Smooth muscle cell (in vitro differentiated cells): ENCODE measurements at regions not wholly inside any gene's neighbourhood (a gene's known extent, or its start where the extent isn't known, plus 50 kb on each side); places are given as distances from the start of the nearest gene placed in this dataset.

Source experiments
- DNase-seq: peaks from one replicate; lab custom pipeline; 2025; ENCODE audit not compliant: unreplicated experiment; lab: John Stamatoyannopoulos, UW
- H2AFZ ChIP-seq: fragments of 200-600 bp; sonication (generic); 2 replicates; pipeline ENCODE4 v1.6.0; 2016; ENCODE audit warnings: antibody characterized with exemption, low read depth, mild to moderate bottlenecking
- H3F3A ChIP-seq: fragments of 200-600 bp; sonication (generic); 2 replicates; pipeline ENCODE4 v1.6.0; 2017; ENCODE audit warnings: antibody characterized with exemption, low read depth
- H3K27ac ChIP-seq: fragments of 200-600 bp; sonication (generic); 2 replicates; pipeline ENCODE4 v1.5.1; 2016; ENCODE audit warnings: low read depth, mild to moderate bottlenecking
- H3K27me3 ChIP-seq: fragments of 200-600 bp; sonication (generic); 2 replicates; pipeline ENCODE4 v1.6.1; 2016; ENCODE audit warnings: low read depth, mild to moderate bottlenecking
- H3K36me3 ChIP-seq: fragments of 200-600 bp; sonication (generic); 2 replicates; pipeline ENCODE4 v1.5.1; 2016; ENCODE audit warnings: low read depth
- H3K4me1 ChIP-seq: fragments of 200-600 bp; sonication (generic); 2 replicates; pipeline ENCODE4 v1.5.1; 2016; ENCODE audit warnings: low read depth
- H3K4me2 ChIP-seq: fragments of 200-600 bp; sonication (generic); 2 replicates; pipeline ENCODE4 v1.6.0; 2016; ENCODE audit warnings: mild to moderate bottlenecking
- H3K4me3 ChIP-seq: fragments of 200-600 bp; sonication (generic); 2 replicates; pipeline ENCODE4 v1.5.1; 2016; ENCODE audit warnings: mild to moderate bottlenecking
- H3K79me2 ChIP-seq: fragments of 200-600 bp; sonication (generic); 2 replicates; pipeline ENCODE4 v1.6.0; 2016; ENCODE audit warnings: low read depth, mild to moderate bottlenecking
- H3K9ac ChIP-seq: fragments of 200-600 bp; sonication (generic); 2 replicates; pipeline ENCODE4 v1.6.0; 2016; ENCODE audit warnings: low read depth
- H3K9me3 ChIP-seq: fragments of 200-600 bp; sonication (generic); replicated peaks from 2 replicates; pipeline ENCODE4 v1.5.1; 2016; ENCODE audit warnings: low read depth
- H4K20me1 ChIP-seq: fragments of 200-600 bp; sonication (generic); 2 replicates; pipeline ENCODE4 v1.6.0; 2016; ENCODE audit warnings: low read depth
- CTCF ChIP-seq: fragments of 200-600 bp; sonication (generic); IDR thresholded peaks from 2 replicates; pipeline ENCODE4 v1.5.1; 2017; ENCODE audit warnings: borderline replicate concordance, mild to moderate bottlenecking, antibody characterized with exemption; ENCODE audit not compliant: insufficient read depth, poor library complexity, severe bottlenecking
- WGBS: methylation state at CpG from one replicate; pipeline ENCODE4 v1.1.7; 2016; ENCODE audit warnings: low lambda C conversion rate; 5-methylcytosine and 5-hydroxymethylcytosine counted together

- no peak for DNase-seq
- no peaks in the 10 kb centered on the region for H3K36me3 ChIP-seq
- no peaks in the 10 kb centered on the region for H3K27me3 ChIP-seq
- H3K27ac ChIP-seq, result no peak overlapping the region
- H4K20me1 ChIP-seq, result no peaks in the 10 kb centered on the region
- no peaks in the 10 kb centered on the region for H3K4me1 ChIP-seq
- no peaks in the 10 kb centered on the region for H3K9me3 ChIP-seq
- H2AFZ ChIP-seq, result no peak overlapping the region
- 91% methylated on average over 1 of the region's 1 CpG for WGBS
- H3K4me2 ChIP-seq, result no peak overlapping the region
- no peaks in the 10 kb centered on the region for H3F3A ChIP-seq
- no peak overlapping the region for H3K9ac ChIP-seq
- no peak for TF ChIP-seq CTCF
- no peaks in the 10 kb centered on the region for H3K79me2 ChIP-seq
- H3K4me3 ChIP-seq, result no peak overlapping the region
Observed at GRCh38 chr5:12360218-12360617, 456.0 kb upstream of the CTNND2 start.

- H3K27ac ChIP-seq, result no peak overlapping the region
- WGBS, result 88% methylated on average over 6 of the region's 6 CpGs
- no peak overlapping the region for H3K9ac ChIP-seq
- no peak for TF ChIP-seq CTCF
- H3F3A ChIP-seq, result no peaks in the 10 kb centered on the region
- no peaks in the 10 kb centered on the region for H3K36me3 ChIP-seq
- H2AFZ ChIP-seq, result no peak overlapping the region
- no peak for DNase-seq
- H3K4me2 ChIP-seq, result no peak overlapping the region
- H3K4me3 ChIP-seq, result no peak overlapping the region
- no peaks in the 10 kb centered on the region for H3K27me3 ChIP-seq
- no peaks in the 10 kb centered on the region for H3K4me1 ChIP-seq
- no peaks in the 10 kb centered on the region for H3K9me3 ChIP-seq
- H4K20me1 ChIP-seq, result no peaks in the 10 kb centered on the region
- H3K79me2 ChIP-seq, result no peaks in the 10 kb centered on the region
Observed at GRCh38 chr5:12358371-12359090, 454.3 kb upstream of the CTNND2 start.

- Histone ChIP-seq H3K4me3 (no peak overlapping the region), H4K20me1 (no peaks in the 10 kb centered on the region), H3K4me2 (no peak overlapping the region), H3K9me3 (no peaks in the 10 kb centered on the region), H3K27ac (no peak overlapping the region), H2AFZ (no peak overlapping the region), H3K4me1 (no peaks in the 10 kb centered on the region), H3K9ac (no peak overlapping the region), H3F3A (no peaks in the 10 kb centered on the region), H3K36me3 (no peaks in the 10 kb centered on the region), H3K79me2 (no peaks in the 10 kb centered on the region), H3K27me3 (no peaks in the 10 kb centered on the region)
- TF ChIP-seq CTCF, result no peak
- no peak for DNase-seq
- WGBS, result 81% methylated on average over 3 of the region's 3 CpGs
Observed at GRCh38 chr5:12357626-12358025, 453.4 kb upstream of the CTNND2 start.

- Histone ChIP-seq H3K36me3 (no peaks in the 10 kb centered on the region), H3K27ac (no peak overlapping the region), H3K79me2 (no peaks in the 10 kb centered on the region), H3K4me3 (no peak overlapping the region), H3K9me3 (no peaks in the 10 kb centered on the region), H3K9ac (no peak overlapping the region), H3F3A (no peaks in the 10 kb centered on the region), H3K27me3 (no peaks in the 10 kb centered on the region), H3K4me2 (no peak overlapping the region), H4K20me1 (no peaks in the 10 kb centered on the region), H3K4me1 (no peaks in the 10 kb centered on the region), H2AFZ (no peak overlapping the region)
- no peak for TF ChIP-seq CTCF
- WGBS, result 64% methylated on average over 4 of the region's 4 CpGs
- no peak for DNase-seq
Observed at GRCh38 chr5:12354686-12355085, 450.4 kb upstream of the CTNND2 start.
